LNCaP clone FGC (cell line): ENCODE measurements at regions not wholly inside any gene's neighbourhood (a gene's known extent, or its start where the extent isn't known, plus 50 kb on each side); places are given as distances from the start of the nearest gene placed in this dataset.

Experiments
- DNase-seq: peaks from one replicate; pipeline ENCODE4 v3.0.0-alpha.2; 2011; ENCODE audit warnings: low read depth
- H3K4me3 ChIP-seq: 2 replicates; pipeline ENCODE4 v1.5.1; 2011; ENCODE audit warnings: mild to moderate bottlenecking, low read depth, low read length, control low read depth
- TF ChIP-seq, protein P1 (sequence below): IDR thresholded peaks from 2 replicates; pipeline ENCODE4 v1.5.1; 2012; ENCODE audit warnings: mild to moderate bottlenecking; ENCODE audit not compliant: control insufficient read depth, insufficient read depth; ENCODE audit errors: extremely low read depth

DNA sequence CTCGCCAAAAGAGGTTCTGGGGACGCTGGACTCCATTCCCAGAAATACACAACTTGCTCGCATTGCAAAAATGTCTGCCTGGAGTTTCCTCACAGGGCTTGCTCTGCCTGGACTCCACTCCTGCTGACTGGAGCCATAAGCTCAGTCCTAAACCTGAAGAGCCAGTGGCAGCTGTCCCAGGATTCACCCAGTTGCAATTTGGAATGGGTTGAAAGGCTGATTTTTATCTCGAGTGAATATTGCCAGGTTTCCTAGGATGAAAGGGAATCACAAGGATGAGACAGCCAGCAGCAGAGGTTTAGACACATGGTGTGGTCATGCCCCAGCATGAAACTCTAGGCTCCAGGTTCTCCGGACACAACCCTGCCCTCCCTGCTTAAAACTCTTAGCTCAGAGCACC is 223.3 kb downstream of the BMP7 start:
- no peak overlapping the region for H3K4me3 ChIP-seq
- no peak for DNase-seq
- TF ChIP-seq, protein P1, sequence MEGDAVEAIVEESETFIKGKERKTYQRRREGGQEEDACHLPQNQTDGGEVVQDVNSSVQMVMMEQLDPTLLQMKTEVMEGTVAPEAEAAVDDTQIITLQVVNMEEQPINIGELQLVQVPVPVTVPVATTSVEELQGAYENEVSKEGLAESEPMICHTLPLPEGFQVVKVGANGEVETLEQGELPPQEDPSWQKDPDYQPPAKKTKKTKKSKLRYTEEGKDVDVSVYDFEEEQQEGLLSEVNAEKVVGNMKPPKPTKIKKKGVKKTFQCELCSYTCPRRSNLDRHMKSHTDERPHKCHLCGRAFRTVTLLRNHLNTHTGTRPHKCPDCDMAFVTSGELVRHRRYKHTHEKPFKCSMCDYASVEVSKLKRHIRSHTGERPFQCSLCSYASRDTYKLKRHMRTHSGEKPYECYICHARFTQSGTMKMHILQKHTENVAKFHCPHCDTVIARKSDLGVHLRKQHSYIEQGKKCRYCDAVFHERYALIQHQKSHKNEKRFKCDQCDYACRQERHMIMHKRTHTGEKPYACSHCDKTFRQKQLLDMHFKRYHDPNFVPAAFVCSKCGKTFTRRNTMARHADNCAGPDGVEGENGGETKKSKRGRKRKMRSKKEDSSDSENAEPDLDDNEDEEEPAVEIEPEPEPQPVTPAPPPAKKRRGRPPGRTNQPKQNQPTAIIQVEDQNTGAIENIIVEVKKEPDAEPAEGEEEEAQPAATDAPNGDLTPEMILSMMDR: no peak

DNA sequence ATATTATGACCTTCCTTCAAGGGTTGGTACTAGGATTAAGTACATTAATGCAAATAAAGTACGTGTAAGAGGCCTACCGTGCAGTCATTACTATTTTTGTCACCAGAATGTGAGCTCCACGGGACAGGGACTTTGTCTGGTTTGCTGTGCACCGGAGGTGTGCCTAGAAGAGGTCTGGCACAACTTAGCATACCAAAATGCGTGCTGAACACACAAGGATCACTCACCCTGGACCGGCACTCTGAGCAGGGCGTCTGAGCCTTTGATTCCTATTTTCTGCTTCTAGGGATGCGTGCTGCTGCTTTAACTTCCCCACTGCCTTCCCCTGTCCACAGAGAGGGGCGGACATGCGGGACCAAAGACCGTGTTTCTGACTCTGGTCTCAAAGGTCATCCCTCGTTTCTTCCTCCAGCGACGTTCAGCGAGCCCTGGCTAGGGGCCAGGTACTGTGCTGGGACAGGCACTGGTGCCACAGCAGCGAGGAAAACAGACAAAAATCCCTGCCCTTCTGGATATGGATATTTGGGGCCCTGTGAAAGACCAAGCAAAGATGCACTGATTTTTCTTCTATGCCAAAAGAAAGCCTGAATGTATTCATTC is 222.7 kb downstream of the BMP7 start:
- DNase-seq: no peak
- TF ChIP-seq, protein P1: no peak
- no peak overlapping the region for H3K4me3 ChIP-seq

DNA sequence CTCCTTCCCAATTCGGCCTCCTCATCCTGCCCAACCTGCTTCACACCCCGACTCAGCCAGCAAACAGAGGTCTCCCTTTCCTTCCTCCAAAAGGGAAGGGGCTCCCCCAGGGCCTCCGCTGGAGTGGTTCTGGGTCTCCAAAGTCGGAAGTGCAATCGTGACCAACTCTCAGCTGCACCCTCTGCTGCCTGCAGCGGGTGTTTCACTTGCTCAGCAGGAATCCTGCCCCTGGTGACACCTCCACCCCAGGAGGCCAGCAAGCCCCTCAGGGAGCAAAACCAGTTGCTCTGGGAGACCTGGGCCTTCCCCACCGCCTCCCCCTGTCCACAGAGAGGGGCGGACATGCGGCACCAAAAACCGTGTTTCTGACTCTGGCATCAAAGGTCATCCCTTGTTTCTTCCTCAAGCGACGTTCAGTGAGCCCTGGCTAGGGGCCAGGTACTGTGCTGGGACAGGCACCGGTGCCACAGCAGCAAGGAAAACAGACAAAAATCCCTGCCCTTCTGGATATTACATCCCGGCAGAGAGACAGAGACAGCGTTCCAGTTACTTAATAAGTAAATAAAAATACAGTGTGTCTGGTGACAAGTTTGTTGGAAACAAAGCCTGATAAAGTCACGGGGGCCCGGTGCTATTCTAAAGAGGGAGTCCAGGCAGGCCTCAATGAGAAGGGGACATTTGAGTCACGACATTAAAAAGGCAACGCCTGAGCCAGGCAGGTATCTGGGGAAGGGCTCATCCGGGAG is 219.0 kb downstream of the BMP7 start:
- DNase-seq: no peak
- no peak overlapping the region for H3K4me3 ChIP-seq
- TF ChIP-seq, protein P1: peak; percentile 24; the same call in 1 of the 2 replicates

DNA sequence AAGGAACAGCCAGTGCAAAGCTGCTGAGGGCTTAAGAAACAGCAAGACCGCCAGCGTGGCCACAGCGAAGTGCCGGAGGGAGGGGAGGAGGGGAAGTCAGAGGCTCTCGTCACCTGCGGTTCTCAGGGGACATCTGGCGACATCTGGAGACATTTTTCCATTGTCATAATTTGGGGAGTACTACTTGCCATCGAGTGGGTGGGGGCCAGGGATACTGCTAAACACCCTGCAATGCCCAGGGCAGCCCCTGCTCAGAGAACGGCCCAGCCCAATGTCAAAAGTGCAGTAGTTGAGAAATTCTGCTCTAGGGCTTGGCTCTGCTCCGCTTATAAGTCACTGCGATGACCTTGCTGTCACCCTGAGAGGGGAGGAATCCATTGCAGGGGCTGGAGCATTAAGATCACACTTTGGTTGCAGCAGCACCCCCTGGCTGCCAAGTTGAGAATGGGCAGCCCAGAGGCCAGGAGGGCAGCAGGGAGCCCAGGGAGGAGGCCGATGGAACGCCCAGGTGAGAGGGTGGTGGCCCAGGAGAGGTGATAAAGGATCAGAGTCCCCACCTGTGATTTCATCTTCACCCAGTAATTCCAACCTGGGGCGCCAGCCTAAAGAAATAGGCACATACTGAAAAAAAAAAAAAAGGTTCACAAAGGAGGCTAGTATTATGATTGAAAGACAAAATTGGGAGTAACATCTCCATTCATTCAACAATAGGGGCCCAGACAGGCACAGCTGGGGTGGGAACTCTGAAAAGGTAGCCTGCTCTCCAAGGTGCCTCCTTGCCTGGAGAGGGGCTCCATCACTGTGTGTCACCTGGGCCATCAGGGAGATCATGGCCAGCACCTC is 218.2 kb downstream of the BMP7 start:
- TF ChIP-seq, protein P1: peak; percentile 80
- H3K4me3 ChIP-seq: no peak overlapping the region
- DNase-seq: no peak

DNA sequence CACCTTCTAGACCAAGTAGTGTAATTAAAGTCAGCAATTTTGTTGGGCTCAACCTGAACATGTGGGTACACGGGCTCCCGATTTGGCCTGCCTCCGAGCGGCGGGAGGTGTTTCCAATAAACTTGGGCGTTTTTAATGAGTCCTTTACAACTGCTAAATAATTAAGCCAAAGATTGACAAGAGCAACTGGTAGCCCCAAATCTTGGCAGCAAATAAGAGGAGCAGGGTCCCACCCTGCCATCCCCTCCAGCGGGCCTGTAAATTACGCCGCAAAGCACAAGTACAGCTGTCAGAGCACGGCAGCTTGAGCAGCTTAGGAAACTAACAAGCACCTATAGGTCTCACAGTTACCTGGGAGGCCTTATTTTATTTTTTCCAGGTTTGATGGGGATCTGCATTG is 217.1 kb downstream of the BMP7 start:
- TF ChIP-seq, protein P1: no peak
- DNase-seq: no peak
- no peak overlapping the region for H3K4me3 ChIP-seq

DNA sequence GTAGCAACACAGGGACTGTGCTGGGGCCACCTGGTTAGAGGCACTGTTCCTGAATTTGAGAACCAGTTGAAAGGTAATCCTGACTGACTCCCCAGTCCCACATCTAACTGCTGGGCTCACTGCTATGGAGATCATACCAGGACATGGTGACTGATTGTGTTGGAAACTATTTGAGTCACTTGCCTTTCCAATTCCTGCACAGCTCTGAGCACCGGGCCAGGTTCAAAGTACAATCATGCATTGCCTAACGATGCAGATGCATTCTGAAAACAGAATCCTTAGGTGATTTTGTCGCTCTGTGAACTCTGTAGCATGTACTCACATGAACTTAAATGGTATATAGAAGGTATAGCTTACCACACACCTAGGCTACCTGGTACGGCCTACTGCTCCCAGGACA is 215.3 kb downstream of the BMP7 start:
- H3K4me3 ChIP-seq: no peak overlapping the region
- DNase-seq: no peak
- TF ChIP-seq, protein P1: no peak
